Endodermal cell (in vitro differentiated cells): ENCODE measurements at regions not wholly inside any gene's neighbourhood (a gene's known extent, or its start where the extent isn't known, plus 50 kb on each side); places are given as distances from the start of the nearest gene placed in this dataset.
A peak's percentile ranks its signal among the peaks of the same experiment; 100 is the strongest.

Source experiments
- DNase-seq: peaks from one replicate; pipeline ENCODE4 v3.0.0-alpha.2; 2017
- H3K27ac ChIP-seq: 2 replicates; pipeline ENCODE4 v1.5.1; 2013; ENCODE audit warnings: mild to moderate bottlenecking, low read depth, low read length, moderate library complexity
- H3K27me3 ChIP-seq: 2 replicates; pipeline ENCODE4 v1.6.1; 2013; ENCODE audit warnings: mild to moderate bottlenecking, low read length, moderate library complexity; ENCODE audit not compliant: insufficient read depth, control insufficient read depth, poor library complexity, severe bottlenecking
- H3K36me3 ChIP-seq: 2 replicates; pipeline ENCODE4 v1.7.0; 2013; ENCODE audit warnings: mild to moderate bottlenecking, low read length, moderate library complexity; ENCODE audit not compliant: control insufficient read depth, insufficient read depth
- H3K4me1 ChIP-seq: one replicate; pipeline ENCODE4 v1.7.0; 2013; ENCODE audit warnings: low read length; ENCODE audit not compliant: control insufficient read depth, insufficient read depth
- H3K4me3 ChIP-seq: 2 replicates; pipeline ENCODE4 v1.5.1; 2013; ENCODE audit warnings: mild to moderate bottlenecking, low read length, moderate library complexity
- H3K9ac ChIP-seq: 2 replicates; pipeline ENCODE4 v1.6.1; 2013; ENCODE audit warnings: mild to moderate bottlenecking, low read length, moderate library complexity; ENCODE audit not compliant: poor library complexity, severe bottlenecking; ENCODE audit errors: extremely low read depth
- H3K9me3 ChIP-seq: 2 replicates; pipeline ENCODE4 v1.6.1; 2013; ENCODE audit warnings: mild to moderate bottlenecking, low read length, moderate library complexity; ENCODE audit not compliant: control insufficient read depth
- H3K27ac Mint-ChIP-seq: 2 replicates; pipeline ENCODE4 v1.8.0; 2020; ENCODE audit warnings: mixed read lengths
- H3K27me3 Mint-ChIP-seq: 2 replicates; pipeline ENCODE4 v1.8.0; 2021; ENCODE audit warnings: mild to moderate bottlenecking, mixed read lengths; ENCODE audit not compliant: insufficient read depth
- H3K36me3 Mint-ChIP-seq: 2 replicates; pipeline ENCODE4 v1.8.0; 2020; ENCODE audit warnings: low read depth, mixed read lengths
- H3K4me1 Mint-ChIP-seq: 2 replicates; pipeline ENCODE4 v1.8.0; 2020; ENCODE audit warnings: mixed read lengths
- H3K4me3 Mint-ChIP-seq: 2 replicates; pipeline ENCODE4 v1.8.0; 2020; ENCODE audit warnings: mild to moderate bottlenecking, moderate library complexity, mixed read lengths
- H3K9me3 Mint-ChIP-seq: 2 replicates; pipeline ENCODE4 v1.8.0; 2020; ENCODE audit warnings: mild to moderate bottlenecking, mixed read lengths
- CTCF ChIP-seq: fragments of 200-600 bp; sonication (generic); conservative IDR thresholded peaks from 2 replicates; pipeline ENCODE4 v1.5.0; 2021; ENCODE audit warnings: antibody characterized with exemption, mild to moderate bottlenecking
- WGBS, 2 experiments: methylation state at CpG; one replicate each; pipeline versions ENCODE4 v1.1.5 to v1.1.7; 2013; ENCODE audit warnings: missing lambda C conversion rate in 2 of 2, mixed read lengths in 1 of 2; ENCODE audit not compliant: insufficient coverage in 1 of 2, insufficient read length in 1 of 2; 5-methylcytosine and 5-hydroxymethylcytosine counted together

- H3K9me3 Mint-ChIP-seq: no peaks in the 10 kb centered on the region
- H3K27me3 Mint-ChIP-seq: no peaks in the 10 kb centered on the region
- Histone ChIP-seq H3K36me3 (no peaks in the 10 kb centered on the region), H3K4me1 (peaks cover 9% of the 10 kb centered on the region), H3K9ac (no peak overlapping the region), H3K27me3 (no peaks in the 10 kb centered on the region), H3K9me3 (no peaks in the 10 kb centered on the region), H3K4me3 (no peak overlapping the region), H3K27ac (no peak overlapping the region)
- H3K4me3 Mint-ChIP-seq: no peak overlapping the region
- DNase-seq: no peak
- WGBS, 2 experiments: 88% methylated on average over 2 of the region's 2 CpGs; no CpG with 5 or more reads in 1 of the 2 experiments
- no peaks in the 10 kb centered on the region for H3K36me3 Mint-ChIP-seq
- TF ChIP-seq CTCF: no peak
- peaks cover 29% of the 10 kb centered on the region for H3K4me1 Mint-ChIP-seq
- H3K27ac Mint-ChIP-seq: no peak overlapping the region
Measured at GRCh38 chr1:187262731-187263130, 434.0 kb downstream of the PLA2G4A start.

GRCh38 chr1:187264995-187265602 is 436.4 kb downstream of the PLA2G4A start:
- H3K4me1 ChIP-seq: peaks cover 9% of the 10 kb centered on the region
- no peaks in the 10 kb centered on the region for H3K36me3 ChIP-seq
- no peak overlapping the region for H3K27ac ChIP-seq
- no peaks in the 10 kb centered on the region for H3K27me3 Mint-ChIP-seq
- no peak overlapping the region for H3K9ac ChIP-seq
- H3K9me3 Mint-ChIP-seq: no peaks in the 10 kb centered on the region
- no peaks in the 10 kb centered on the region for H3K9me3 ChIP-seq
- no peak overlapping the region for H3K4me3 Mint-ChIP-seq
- peak; percentile 86 for TF ChIP-seq CTCF
- peak; percentile 75 for DNase-seq
- H3K27me3 ChIP-seq: no peaks in the 10 kb centered on the region
- no peak overlapping the region for H3K4me3 ChIP-seq
- H3K4me1 Mint-ChIP-seq: peaks cover 29% of the 10 kb centered on the region
- H3K36me3 Mint-ChIP-seq: no peaks in the 10 kb centered on the region
- WGBS, 2 experiments: 60 to 61% methylated on average over 2 to 3 of the region's 4 CpGs
- H3K27ac Mint-ChIP-seq: no peak overlapping the region

GRCh38 chr1:187266051-187266450 is 437.3 kb downstream of the PLA2G4A start:
- Histone ChIP-seq H3K36me3 (no peaks in the 10 kb centered on the region), H3K4me1 (peaks cover 9% of the 10 kb centered on the region), H3K4me3 (no peak overlapping the region), H3K27me3 (no peaks in the 10 kb centered on the region), H3K9me3 (no peaks in the 10 kb centered on the region), H3K27ac (no peak overlapping the region), H3K9ac (no peak overlapping the region)
- Mint-ChIP-seq H3K4me3 (no peak overlapping the region), H3K27ac (no peak overlapping the region), H3K4me1 (peaks cover 29% of the 10 kb centered on the region), H3K36me3 (no peaks in the 10 kb centered on the region), H3K27me3 (no peaks in the 10 kb centered on the region), H3K9me3 (no peaks in the 10 kb centered on the region)
- TF ChIP-seq CTCF: no peak
- WGBS, 2 experiments: 77 to 80% methylated on average over 1 to 4 of the region's 4 CpGs
- no peak for DNase-seq
